Mesothelial cell of epicardium (in vitro differentiated cells): ENCODE measurements at regions not wholly inside any gene's neighbourhood (a gene's known extent, or its start where the extent isn't known, plus 50 kb on each side); places are given as distances from the start of the nearest gene placed in this dataset.
"Not testable (repeated sequence)": the region's sequence is repeated elsewhere in the genome, so short reads cannot be mapped to it uniquely, and the experiment has no call there.

Experiments
- DNase-seq, 2 experiments: peaks; one replicate each; pipeline ENCODE4 v3.0.0; 2021; ENCODE audit warnings: low spot score in 2 of 2; ENCODE audit not compliant: unreplicated experiment in 2 of 2
- H3K27ac Mint-ChIP-seq: 2 replicates; pipeline ENCODE4 v1.8.0; 2021; ENCODE audit warnings: mixed read lengths
- H3K27me3 Mint-ChIP-seq: 2 replicates; pipeline ENCODE4 v1.8.0; 2021; ENCODE audit warnings: low read depth, mixed read lengths
- H3K36me3 Mint-ChIP-seq: 2 replicates; pipeline ENCODE4 v1.8.0; 2021; ENCODE audit warnings: mixed read lengths
- H3K4me1 Mint-ChIP-seq: 2 replicates; pipeline ENCODE4 v1.8.0; 2021; ENCODE audit warnings: mixed read lengths
- H3K4me3 Mint-ChIP-seq: 2 replicates; pipeline ENCODE4 v1.8.0; 2021; ENCODE audit warnings: mild to moderate bottlenecking, moderate library complexity, mixed read lengths
- H3K9me3 Mint-ChIP-seq: 2 replicates; pipeline ENCODE4 v1.8.0; 2021; ENCODE audit warnings: mixed read lengths
- CTCF ChIP-seq: fragments of 200-600 bp; sonication (generic); IDR thresholded peaks from one replicate; pipeline ENCODE4 v1.5.0; 2021; ENCODE audit warnings: antibody characterized with exemption; ENCODE audit not compliant: unreplicated experiment

- DNase-seq = no peak
- H3K27ac Mint-ChIP-seq = no peak overlapping the region
- peaks cover 12% of the 10 kb centered on the region for H3K36me3 Mint-ChIP-seq
- peaks cover 29% of the 10 kb centered on the region for H3K9me3 Mint-ChIP-seq
- peaks cover 3% of the 10 kb centered on the region for H3K4me1 Mint-ChIP-seq
- no peaks in the 10 kb centered on the region for H3K27me3 Mint-ChIP-seq
- TF ChIP-seq CTCF = no peak
- H3K4me3 Mint-ChIP-seq = no peak overlapping the region
Observed at GRCh38 chr5:105057001-105057436, 1494.4 kb upstream of the NUDT12 start.

GRCh38 chr5:105054406-105054805 lies 1491.8 kb upstream of the NUDT12 start:
- no peak for DNase-seq
- Mint-ChIP-seq H3K27me3 (no peaks in the 10 kb centered on the region), H3K36me3 (peaks cover 15% of the 10 kb centered on the region)

GRCh38 chr5:105042623-105043022 lies 1480.0 kb upstream of the NUDT12 start:
- Mint-ChIP-seq H3K9me3 (peaks cover 6% of the 10 kb centered on the region), H3K4me3 (no peak overlapping the region), H3K4me1 (no peaks in the 10 kb centered on the region), H3K27ac (no peak overlapping the region), H3K36me3 (no peaks in the 10 kb centered on the region), H3K27me3 (no peaks in the 10 kb centered on the region)
- TF ChIP-seq CTCF = no peak
- DNase-seq = no peak

More at GRCh38 chr5:105054406-105054805, 1491.8 kb upstream of the NUDT12 start:
- H3K4me1 Mint-ChIP-seq = no peaks in the 10 kb centered on the region
- H3K4me3 Mint-ChIP-seq = no peak overlapping the region
- H3K27ac Mint-ChIP-seq = no peak overlapping the region
- TF ChIP-seq CTCF = no peak
- H3K9me3 Mint-ChIP-seq = peaks cover 45% of the 10 kb centered on the region

- peaks cover 22% of the 10 kb centered on the region for H3K9me3 Mint-ChIP-seq
- not testable (repeated sequence) for H3K4me3 Mint-ChIP-seq, H3K27me3 Mint-ChIP-seq, H3K27ac Mint-ChIP-seq, H3K36me3 Mint-ChIP-seq, DNase-seq
- H3K4me1 Mint-ChIP-seq = peaks cover 12% of the 10 kb centered on the region
Observed at GRCh38 chr5:105036814-105037213, 1474.2 kb upstream of the NUDT12 start.

- no peak for TF ChIP-seq CTCF
- Mint-ChIP-seq H3K27me3 (no peaks in the 10 kb centered on the region), H3K4me3 (no peak overlapping the region), H3K36me3 (peaks cover 7% of the 10 kb centered on the region), H3K27ac (no peak overlapping the region), H3K4me1 (peaks cover 12% of the 10 kb centered on the region), H3K9me3 (peaks cover 22% of the 10 kb centered on the region)
- DNase-seq = no peak
Observed at GRCh38 chr5:105034401-105034763, 1471.8 kb upstream of the NUDT12 start.

- peaks cover 22% of the 10 kb centered on the region for H3K9me3 Mint-ChIP-seq
- no peak overlapping the region for H3K4me3 Mint-ChIP-seq
- DNase-seq = no peak
- H3K27ac Mint-ChIP-seq = no peak overlapping the region
- no peaks in the 10 kb centered on the region for H3K27me3 Mint-ChIP-seq
- peaks cover 12% of the 10 kb centered on the region for H3K4me1 Mint-ChIP-seq
- peaks cover 7% of the 10 kb centered on the region for H3K36me3 Mint-ChIP-seq
- TF ChIP-seq CTCF = no peak
Observed at GRCh38 chr5:105033637-105034400, 1471.2 kb upstream of the NUDT12 start.
